HG02852 (cell line): ENCODE measurements at regions not wholly inside any gene's neighbourhood (a gene's known extent, or its start where the extent isn't known, plus 50 kb on each side); places are given as distances from the start of the nearest gene placed in this dataset.

Experiments
- ATAC-seq: cut with Tn5 transposase; IDR thresholded peaks from one replicate; pipeline ENCODE4 v1.9.1; 2021; ENCODE audit warnings: mild to moderate bottlenecking, moderate library complexity; ENCODE audit not compliant: unreplicated experiment

DNA sequence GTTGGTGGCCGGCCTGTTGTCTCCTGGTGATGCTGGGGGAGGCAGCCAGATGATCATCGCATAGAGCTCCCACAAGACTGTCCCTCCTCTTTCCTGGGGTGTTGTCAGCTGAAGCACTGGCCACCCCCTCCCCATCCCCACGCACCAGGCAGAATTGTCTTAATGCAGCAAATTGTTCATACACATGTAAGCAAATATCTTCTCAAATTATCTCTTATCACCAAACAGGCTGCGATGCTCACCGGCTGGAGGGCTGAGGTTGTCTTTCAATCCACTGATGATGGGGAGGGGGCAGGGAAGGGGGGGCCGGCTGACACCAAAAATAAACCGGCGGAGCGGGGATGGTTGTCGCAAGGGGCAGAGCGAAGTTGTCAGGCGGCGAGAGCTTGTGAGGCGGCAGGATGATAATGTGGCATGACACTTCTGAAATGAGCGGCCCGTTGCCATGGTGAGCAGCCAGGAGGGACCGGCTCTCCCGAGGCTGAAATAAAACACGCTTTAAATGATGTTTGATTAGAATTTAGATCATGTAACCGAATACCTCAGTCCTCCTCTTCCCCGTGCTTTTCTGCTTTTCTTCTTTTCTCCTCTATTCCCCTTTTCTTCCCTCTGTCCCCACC, 59.8 kb downstream of the MRM1 start:
- ATAC-seq, result no peak

DNA sequence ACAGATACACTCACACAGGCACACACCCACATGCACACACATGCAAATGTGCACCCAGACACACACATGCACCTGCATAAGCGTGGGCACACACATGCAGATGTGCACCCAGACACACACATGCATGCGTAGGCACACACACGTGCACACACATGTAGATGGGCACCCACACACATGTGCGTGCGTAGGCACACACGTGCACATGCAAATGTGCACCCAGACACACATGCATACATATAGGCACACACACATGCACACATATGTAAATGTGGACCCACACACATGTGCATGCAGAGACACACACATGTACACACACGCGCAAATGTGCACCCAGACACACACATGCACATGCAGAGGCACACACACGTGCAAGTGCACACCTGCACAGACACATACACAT, 60.3 kb downstream of the MRM1 start:
- no peak for ATAC-seq

DNA sequence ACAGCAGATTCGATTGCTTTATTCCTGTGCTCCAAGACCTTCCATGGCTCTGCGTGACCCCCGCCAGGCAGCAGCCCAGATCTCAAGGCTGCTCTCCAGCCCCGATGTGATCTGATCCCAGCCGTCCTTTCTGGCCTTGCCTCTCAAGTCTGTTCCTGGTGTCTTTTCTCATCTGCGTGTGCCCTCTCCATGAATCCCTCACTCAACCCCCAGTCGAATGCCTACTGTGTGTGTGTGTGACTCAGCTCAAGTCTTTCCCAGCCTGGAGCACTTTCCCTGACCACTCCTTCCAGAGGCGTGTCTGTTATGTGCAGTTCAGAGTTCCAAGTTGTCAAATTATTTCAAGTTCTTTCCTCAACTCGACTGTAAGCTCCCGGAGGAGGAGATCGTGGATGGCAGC, 64.0 kb downstream of the MRM1 start:
- ATAC-seq, result no peak

DNA sequence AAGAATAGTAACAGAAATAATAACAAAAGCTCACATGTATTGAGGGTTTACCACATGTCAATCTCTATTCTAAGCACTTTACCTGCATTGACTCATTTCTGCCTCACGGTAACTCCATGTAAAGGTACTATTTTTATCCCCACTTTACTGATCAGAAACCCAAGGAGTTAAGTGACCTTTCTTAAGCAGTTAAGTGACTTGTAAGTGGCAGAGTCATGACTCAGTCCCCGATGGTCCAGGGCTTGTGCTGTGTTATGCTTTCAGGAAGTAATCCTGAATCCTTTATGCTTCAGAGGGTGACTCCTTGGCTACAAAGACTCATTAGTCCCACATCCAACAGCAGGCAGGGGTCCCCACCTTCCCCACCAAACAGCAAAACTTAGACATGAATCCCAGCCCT, 66.5 kb downstream of the MRM1 start:
- no peak for ATAC-seq

DNA sequence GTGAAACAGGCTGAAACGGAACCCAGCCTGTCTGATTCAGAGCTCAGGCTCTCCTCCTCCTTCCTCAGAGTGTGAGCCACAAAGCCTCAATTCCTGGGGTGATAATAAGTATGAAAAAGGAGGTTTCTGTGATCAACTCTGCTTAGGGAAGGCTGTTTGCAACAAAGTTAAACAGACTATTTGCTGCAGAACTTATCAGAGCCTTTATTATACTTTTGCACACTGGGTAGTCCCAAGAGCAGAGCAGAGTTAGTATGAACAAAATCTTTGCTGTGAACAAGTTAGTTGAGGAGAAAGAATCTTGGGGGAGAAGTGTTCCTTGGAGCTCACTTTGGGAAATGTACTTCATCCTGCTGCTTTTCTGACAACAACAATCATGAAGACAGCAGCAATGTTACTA, 67.4 kb downstream of the MRM1 start:
- ATAC-seq, result no peak

DNA sequence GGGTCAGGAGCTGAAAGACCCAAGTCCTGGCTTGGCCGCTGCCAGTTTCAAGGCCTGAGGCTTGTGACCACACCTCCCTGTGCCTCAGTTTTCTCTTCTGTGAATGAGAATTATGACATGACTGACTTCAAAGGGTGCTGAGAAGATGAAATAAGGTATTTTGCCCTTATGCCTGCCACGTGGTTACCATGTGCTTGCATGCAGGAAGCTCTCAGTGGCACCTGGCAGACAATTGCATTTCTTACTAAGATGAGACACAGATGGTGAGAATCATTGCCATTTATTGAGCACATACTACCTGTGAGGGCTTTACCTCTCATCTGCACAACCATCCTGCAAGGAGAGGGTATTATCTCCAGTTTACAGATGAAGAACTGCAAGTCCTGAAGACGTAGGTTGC, 69.8 kb downstream of the MRM1 start:
- ATAC-seq, result no peak

DNA sequence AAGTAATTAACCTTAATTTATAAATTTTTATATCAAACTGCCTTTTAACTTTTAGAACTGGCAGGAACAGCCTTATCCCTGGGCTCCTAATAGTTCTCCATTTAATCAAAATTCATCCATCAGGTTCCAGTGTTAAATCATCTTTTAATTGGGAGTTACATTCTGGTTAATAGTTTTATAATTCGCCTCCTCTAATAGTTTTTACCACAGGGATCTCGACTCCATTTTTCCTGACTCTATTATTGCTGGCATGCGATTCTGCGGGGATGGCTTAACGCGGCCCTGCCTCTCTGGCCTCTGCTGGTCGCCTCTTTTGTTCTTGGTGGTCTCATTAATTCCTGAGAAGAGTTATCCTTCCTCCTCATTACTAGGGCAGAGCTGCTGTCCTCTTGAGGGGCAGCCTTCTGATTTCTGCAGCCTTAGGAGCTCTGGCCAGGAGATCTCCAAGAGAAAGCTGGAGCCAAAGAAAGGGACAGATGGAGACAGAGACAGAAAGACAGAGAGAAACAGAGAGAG, 71.1 kb downstream of the MRM1 start:
- no peak for ATAC-seq

DNA sequence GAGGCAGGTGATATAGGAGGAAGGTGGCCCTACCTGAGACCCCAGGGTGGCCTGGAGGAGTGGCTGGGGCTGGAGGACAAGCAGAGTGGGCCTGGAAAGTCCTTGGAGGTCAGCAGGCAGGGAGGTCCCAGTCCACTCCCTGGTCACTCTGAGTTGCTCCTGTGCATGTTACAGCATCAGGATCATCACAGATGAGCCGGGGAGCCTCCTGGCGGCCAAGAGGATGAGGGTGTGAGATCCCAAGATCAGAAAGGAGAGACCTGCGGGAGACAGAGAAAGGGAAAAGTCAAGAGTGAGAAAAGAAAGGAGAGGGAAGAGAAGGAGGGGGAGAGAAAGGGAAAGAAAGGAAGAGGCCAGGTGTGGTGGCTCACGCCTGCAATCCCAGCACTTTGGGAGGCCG, 71.7 kb downstream of the MRM1 start:
- no peak for ATAC-seq

DNA sequence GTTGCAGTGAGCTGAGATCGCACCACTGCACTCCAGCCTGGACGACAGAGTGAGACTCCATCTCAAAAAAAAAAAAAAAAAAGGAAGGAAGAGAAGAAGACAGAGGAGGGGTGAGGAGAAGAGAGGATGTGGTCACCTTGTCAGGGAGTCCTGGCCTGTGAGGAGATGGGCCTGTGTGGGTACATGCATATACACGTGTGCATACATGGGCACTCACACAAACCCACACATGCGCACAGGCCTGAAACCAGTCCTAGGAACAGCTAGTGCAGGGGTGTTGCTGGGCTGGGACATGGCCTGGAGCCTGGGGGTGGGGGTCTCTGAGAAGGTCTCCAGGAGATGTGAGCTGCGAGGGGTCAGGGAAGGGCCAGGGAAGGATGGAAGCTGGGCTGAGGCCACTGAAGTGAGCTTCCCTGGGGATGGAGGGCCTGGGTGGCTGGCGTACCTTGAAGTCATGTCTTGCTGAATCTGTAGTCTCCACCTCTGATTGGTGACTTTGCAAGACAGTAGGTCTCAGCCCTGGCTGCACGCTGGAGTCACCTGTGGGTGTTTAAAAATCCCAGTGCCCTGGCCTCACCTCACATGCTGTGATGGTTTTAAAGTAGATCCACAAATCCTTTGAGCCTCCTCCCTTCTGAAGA, 72.4 kb downstream of the MRM1 start:
- no peak for ATAC-seq

DNA sequence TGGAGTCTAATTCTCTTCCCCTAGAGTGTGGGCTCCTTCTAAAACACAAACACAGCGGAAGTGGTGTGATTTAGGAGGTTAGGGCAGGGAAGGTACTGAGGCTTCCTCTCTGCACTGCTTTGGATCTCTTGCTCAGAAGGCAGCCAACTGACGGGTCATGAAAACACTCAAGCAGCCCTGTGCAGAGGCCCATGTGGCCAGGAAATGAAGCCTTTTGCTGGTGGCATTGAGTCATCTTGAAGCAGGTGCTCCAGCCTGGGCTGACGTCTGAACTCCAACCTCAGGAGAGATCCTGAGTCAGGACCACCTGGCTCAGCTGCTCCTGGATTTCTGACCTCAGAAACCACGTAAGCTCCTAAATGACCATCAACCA, 72.9 kb downstream of the MRM1 start:
- no peak for ATAC-seq

DNA sequence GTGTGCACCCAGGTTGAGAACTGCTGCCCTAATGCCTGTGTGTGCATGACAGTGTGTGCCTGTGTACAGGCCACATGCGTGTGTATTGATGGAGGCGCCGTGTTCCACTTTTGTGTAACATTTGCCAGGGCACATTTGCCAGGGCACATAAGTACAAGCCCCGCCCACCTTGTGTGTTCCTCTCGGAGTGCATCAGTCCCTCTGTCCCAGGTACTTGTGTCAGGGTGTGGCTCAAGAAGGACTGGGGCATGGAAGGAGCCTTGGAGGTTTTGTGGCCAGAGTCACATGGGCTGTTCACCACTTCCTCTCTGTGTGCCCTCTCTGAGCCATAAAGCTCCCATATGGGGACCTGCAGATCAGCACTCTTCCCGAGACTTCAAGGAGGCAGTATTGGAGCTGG, 73.9 kb downstream of the MRM1 start:
- no peak for ATAC-seq

DNA sequence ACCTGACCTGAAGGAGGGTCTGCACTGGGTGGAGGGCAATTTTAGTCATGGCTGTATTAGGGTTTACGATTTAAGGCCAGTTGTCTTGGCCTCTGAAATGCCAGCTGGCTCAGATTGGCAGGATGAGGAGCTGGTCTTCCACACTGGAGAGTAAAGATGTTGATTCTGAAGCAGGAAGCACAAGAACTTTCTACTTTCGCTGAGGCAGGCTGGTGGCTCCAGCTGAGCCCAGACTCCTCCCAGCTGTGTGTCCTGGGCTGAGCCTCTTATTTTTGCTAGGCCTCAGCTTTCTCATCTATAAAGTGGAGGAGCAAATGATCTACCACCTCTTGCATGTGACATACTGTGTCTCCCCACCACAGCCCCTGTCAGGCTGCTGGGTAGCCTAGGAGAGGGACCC, 74.4 kb downstream of the MRM1 start:
- no peak for ATAC-seq

DNA sequence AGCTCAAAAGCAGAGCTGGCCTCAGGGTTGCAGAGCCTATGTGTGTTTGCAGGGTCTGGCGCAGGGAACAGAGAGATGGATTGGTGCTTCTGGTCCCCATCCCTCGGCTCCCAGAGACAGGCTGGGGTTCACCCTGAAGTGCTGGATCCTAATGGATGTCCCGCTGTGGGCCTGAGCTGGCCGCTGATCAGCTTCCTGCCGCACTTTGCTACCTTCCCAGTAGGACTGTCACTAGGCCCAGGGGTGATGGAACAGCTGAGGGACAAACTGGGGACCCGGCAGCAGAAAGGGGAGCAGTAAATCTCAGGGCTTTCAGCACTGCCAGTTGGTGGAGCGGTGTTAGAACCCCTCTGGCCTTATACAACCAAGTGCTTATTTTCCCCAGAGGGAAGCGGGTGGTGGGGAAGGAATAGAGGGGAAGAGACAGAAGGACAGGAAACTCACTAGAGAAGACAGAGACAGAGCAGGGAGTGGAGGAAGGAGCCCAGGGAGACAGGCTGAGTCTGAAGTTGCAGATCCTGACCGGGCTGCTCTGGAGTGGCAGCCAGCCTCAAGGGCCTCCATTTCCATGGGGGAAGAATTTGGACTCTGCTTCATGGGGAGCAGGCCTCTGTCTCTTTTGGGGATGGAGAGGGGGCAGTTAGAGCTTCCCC, 78.6 kb downstream of the MRM1 start:
- no peak for ATAC-seq

DNA sequence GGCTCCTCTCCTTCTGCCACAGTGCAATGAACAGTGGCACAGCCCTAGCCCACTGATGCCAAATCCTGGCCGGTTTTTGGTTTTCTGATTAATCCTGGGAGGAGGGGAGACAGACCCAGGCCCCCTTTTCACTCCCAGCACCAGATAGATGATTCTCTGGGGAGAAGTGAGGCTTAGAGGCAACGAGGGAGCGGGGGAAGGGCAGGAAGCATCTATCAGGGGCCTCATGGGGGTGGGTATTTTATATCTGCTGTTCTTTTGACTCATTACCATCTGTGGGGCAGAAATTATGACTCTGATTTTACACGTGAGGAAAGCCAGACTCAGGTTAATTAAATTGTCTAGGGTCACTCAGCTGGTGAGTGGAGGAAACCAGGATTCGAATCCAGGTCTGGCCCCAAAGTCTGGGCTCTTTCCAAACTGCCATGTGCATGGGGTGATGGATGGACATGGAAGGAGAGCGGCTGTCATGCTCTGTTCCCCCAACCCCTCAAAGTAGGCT, 79.4 kb downstream of the MRM1 start:
- no peak for ATAC-seq

DNA sequence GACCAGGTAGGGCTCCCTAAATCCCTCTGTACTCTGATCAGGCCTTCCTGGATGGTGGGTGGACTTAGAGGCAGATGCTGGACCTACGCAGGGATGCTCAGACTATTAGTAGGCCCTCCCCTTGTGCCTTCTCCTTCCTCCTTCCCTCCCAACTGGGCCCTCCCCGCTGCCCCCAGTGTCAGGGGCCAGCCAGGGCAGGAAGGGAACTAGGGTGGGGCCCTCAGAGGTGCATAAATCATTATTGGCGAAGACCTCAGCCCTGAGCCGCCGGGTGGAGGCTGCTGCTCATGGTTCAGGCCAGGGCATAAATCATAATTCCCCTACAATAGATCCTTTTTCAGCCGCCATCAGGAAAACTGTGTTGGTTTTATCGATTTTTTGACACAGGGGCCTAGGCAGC, 81.4 kb downstream of the MRM1 start:
- no peak for ATAC-seq

DNA sequence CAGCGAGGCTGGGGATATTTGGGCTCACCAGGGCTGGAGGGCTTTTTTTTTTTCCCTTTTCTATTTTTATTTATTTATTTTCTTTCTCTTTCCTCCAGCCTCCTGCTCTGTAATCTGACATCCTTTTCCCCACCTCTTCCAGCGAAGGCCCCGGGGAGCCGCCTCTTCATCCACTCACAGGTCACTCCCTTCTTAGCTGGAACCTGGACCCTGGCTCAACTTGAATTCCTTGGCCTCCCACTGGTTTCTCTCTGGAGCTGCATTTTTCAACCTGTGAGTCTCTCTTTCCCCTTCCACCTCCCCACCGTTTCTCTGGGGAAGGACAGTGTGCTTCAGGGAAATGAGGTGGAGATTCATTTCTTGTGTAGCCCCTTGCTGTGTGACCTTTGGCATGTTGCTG, 82.0 kb downstream of the MRM1 start:
- ATAC-seq, result no peak

DNA sequence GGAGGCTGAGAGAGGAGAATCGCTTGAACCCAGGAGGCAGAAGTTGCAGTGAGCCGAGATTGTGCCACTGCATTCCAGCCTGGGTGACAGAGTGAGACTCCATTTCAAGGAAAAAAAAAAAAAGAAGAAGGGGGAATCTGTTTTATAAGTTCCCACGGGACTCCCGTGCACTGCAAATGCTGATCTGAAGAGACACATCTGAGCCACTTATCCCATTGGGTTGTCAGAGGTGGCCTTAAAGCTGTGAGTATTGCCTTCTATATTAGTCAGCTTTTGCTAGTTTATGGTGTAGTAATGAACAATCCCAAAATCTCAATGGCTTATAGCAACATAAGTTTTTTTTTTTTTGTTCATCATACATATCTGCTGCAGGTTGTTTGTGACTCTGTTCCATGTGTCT, 82.8 kb downstream of the MRM1 start:
- ATAC-seq, result no peak

DNA sequence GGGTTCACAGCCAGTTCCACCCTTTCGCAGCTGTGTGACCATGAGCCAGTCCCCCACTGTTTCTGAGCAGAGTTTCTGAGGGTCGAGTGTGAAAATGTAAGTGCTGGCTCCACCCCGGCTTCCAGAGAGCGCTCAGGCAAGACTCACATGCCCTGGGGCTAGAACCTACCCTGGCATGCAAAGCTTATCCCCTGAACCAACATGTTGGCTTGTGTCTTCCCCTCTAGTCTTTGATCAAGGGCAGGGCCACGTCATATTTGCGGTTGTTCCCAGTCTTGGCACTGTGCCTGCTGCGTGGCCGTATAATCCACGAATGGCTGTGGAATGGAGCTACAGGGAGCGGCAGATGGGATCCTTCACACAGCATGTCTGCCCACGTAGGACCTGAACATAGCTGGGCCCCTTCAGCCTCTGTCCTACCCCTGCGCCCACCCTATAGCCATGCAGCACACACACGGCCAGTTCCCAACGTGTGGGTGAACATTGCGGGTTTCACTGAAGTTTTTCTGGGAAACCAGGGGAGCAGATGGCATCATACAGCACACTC, 84.8 kb downstream of the MRM1 start:
- no peak for ATAC-seq

DNA sequence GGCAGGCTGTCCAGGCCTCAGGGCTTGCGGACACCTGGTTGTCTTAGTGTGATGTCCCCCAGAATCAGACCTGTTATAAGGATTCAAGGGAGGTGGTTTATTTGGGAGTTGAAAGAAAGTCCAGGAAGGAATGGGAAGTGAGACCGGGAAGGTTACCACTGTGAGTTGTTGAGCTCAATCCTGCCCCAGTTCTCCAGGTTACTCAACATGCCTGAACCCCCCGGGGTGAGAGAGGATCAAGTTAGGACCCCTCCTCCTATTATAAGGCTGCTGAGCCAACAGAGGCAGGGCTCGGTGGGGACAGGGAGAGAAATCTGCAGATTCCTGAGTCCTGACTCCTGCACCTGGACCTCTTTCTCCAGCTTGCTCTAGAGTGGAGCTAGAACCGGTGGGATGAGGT, 86.4 kb downstream of the MRM1 start:
- no peak for ATAC-seq

DNA sequence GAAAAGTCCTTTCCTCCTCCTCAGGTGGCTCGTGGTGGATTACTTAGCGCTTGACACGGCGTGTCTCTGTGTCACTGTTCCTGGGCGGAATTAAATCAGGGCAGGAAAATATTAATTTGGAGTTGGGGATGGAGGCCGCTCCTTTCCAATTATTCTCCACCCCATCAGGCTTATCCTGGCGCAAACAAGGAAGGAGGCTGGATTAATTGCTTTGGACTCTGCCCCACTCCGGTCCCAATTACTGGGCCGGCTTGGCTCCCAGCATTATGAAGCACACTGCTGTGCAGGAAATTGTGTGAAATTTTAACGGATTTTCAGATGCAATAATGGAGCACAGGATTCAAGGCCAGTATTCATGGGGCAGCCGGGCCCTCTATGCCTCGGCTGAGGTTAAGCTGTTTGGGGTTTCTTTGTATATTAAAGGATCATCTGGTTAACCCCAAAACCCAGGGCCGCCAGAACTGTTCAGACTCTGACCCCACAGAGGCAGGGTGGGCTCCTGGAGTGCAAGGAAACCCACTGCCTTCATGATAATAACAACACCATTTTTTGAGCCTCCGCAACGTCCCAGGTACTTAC, 87.8 kb downstream of the MRM1 start:
- ATAC-seq, result no peak

DNA sequence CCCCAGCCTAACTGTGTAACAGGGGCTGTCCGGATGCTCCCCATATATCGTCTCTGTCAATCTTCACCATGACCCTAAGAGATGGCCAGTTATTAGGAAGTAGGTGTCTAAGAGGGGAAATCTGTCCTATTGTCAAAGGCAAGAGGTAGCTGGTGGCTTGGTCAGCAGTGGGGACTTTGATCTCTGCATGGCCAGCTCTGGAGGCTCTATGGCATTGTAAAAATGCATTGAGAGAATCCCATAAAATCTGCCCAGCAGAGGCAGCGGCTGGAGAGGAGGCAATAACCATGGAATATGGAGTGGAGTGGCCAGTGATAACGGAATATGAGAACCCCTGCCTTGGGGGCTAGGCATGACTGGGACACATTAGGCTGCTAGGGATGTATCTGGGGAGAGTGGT, 88.8 kb downstream of the MRM1 start:
- ATAC-seq, result no peak

DNA sequence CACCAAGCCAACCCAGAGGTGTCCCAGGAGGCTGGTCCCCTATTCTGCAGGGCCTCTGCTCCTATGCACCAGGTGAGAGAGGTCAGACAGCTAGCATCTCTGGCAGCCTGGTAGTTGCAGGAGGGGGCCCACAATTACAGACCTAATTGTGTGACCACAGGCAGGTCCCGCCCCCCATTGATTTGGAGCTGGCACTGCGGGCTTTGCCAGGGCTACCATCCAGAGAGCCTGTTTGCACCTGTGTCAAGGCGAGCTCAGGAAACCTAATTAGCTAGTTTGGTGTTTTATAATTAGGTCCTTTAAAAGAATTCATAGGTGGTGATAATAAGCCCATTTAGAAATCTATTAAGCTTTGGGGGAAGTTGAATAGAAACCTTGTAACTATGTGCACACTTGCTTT, 90.2 kb downstream of the MRM1 start:
- no peak for ATAC-seq
